Trophoblast cell (in vitro differentiated cells and primary cell): ENCODE measurements at regions not wholly inside any gene's neighbourhood (a gene's known extent, or its start where the extent isn't known, plus 50 kb on each side); places are given as distances from the start of the nearest gene placed in this dataset.

ENCODE experiments used
- DNase-seq, 2 donors: peaks; one replicate each; pipeline ENCODE4 v3.0.0-alpha.2; 2016
- H2AFZ ChIP-seq: 2 replicates; pipeline ENCODE4 v1.6.1; 2013; ENCODE audit warnings: low read length, moderate library complexity, mild to moderate bottlenecking; ENCODE audit not compliant: insufficient read depth, poor library complexity
- H2AK5ac ChIP-seq: 2 replicates; pipeline ENCODE4 v1.6.1; 2013; ENCODE audit warnings: mild to moderate bottlenecking, low read length
- H2BK120ac ChIP-seq: 2 replicates; pipeline ENCODE4 v1.6.1; 2013; ENCODE audit warnings: low read length, mild to moderate bottlenecking, moderate library complexity; ENCODE audit not compliant: insufficient read depth, poor library complexity
- H2BK12ac ChIP-seq: 2 replicates; pipeline ENCODE4 v1.6.1; 2013; ENCODE audit warnings: mild to moderate bottlenecking, low read length, moderate library complexity
- H2BK5ac ChIP-seq: 2 replicates; pipeline ENCODE4 v1.6.1; 2013; ENCODE audit warnings: low read length, low read depth, moderate library complexity, mild to moderate bottlenecking; ENCODE audit not compliant: poor library complexity
- H3K14ac ChIP-seq: 2 replicates; pipeline ENCODE4 v1.6.1; 2013; ENCODE audit warnings: mild to moderate bottlenecking, low read length
- H3K18ac ChIP-seq: 2 replicates; pipeline ENCODE4 v1.6.1; 2013; ENCODE audit warnings: mild to moderate bottlenecking, low read length
- H3K23ac ChIP-seq: 2 replicates; pipeline ENCODE4 v1.6.1; 2013; ENCODE audit warnings: low read length
- H3K27ac ChIP-seq: 2 replicates; pipeline ENCODE4 v1.5.1; 2013; ENCODE audit warnings: low read depth, mild to moderate bottlenecking, inconsistent platforms, low read length, moderate library complexity
- H3K27me3 ChIP-seq: 2 replicates; pipeline ENCODE4 v1.6.1; 2013; ENCODE audit warnings: inconsistent platforms, mild to moderate bottlenecking, low read length, moderate library complexity; ENCODE audit not compliant: insufficient read depth
- H3K36me3 ChIP-seq, 2 experiments: 1 replicate in 1 of 2; 2 replicates in 1 of 2; pipeline ENCODE4 v1.6.1; 2013; ENCODE audit warnings: low read length in 2 of 2, mild to moderate bottlenecking in 2 of 2, moderate library complexity in 1 of 2; ENCODE audit not compliant: insufficient read depth in 2 of 2, control insufficient read depth in 1 of 2
- H3K4ac ChIP-seq: 2 replicates; pipeline ENCODE4 v1.6.1; 2013; ENCODE audit warnings: low read depth, mild to moderate bottlenecking, low read length, moderate library complexity
- H3K4me1 ChIP-seq, 2 experiments: 1 replicate in 1 of 2; 2 replicates in 1 of 2; pipeline ENCODE4 v1.6.1; 2013; ENCODE audit warnings: low read length in 2 of 2, mild to moderate bottlenecking in 2 of 2, moderate library complexity in 1 of 2; ENCODE audit not compliant: insufficient read depth in 2 of 2, control insufficient read depth in 1 of 2
- H3K4me2 ChIP-seq: 2 replicates; pipeline ENCODE4 v1.6.1; 2013; ENCODE audit warnings: inconsistent platforms, mild to moderate bottlenecking, low read length, moderate library complexity
- H3K4me3 ChIP-seq: 2 replicates; pipeline ENCODE4 v1.5.1; 2013; ENCODE audit warnings: mild to moderate bottlenecking, low read depth, low read length, inconsistent platforms
- H3K79me1 ChIP-seq: one replicate; pipeline ENCODE4 v1.6.1; 2013; ENCODE audit warnings: low read length
- H3K79me2 ChIP-seq: 2 replicates; pipeline ENCODE4 v1.6.1; 2013; ENCODE audit warnings: low read length, mild to moderate bottlenecking; ENCODE audit not compliant: control insufficient read depth, insufficient read depth, poor library complexity
- H3K9ac ChIP-seq: 2 replicates; pipeline ENCODE4 v1.6.1; 2013; ENCODE audit warnings: mild to moderate bottlenecking, low read length
- H3K9me3 ChIP-seq: 2 replicates; pipeline ENCODE4 v1.6.1; 2013; ENCODE audit warnings: low read depth, mild to moderate bottlenecking, control low read depth, inconsistent platforms, low read length; ENCODE audit not compliant: insufficient read depth
- H4K12ac ChIP-seq: 2 replicates; pipeline ENCODE4 v1.6.1; 2013; ENCODE audit warnings: low read depth, mild to moderate bottlenecking, low read length, moderate library complexity
- H4K8ac ChIP-seq: 2 replicates; pipeline ENCODE4 v1.6.1; 2013; ENCODE audit warnings: low read depth, mild to moderate bottlenecking, low read length, moderate library complexity
- H4K91ac ChIP-seq: one replicate; pipeline ENCODE4 v1.6.1; 2013; ENCODE audit warnings: low read depth, mild to moderate bottlenecking, low read length, moderate library complexity
- WGBS: extraction: QIAGEN DNeasy Blood & Tissue Kit; methylation state at CpG from one replicate; pipeline ENCODE4 v1.1.7; 2013; ENCODE audit warnings: missing lambda C conversion rate; ENCODE audit not compliant: insufficient read length, insufficient coverage; ENCODE audit errors: extremely low coverage; 5-methylcytosine and 5-hydroxymethylcytosine counted together

GRCh38 chr6:132888701-132889100 is 74.3 kb downstream of the RPS12 start:
- Histone ChIP-seq H3K4me3 (no peak overlapping the region), H3K4me1 (no peaks in the 10 kb centered on the region), H3K14ac (no peak overlapping the region), H3K27me3 (no peaks in the 10 kb centered on the region), H4K91ac (no peak overlapping the region), H3K4me2 (no peak overlapping the region), H3K23ac (no peak overlapping the region), H2BK120ac (no peak overlapping the region), H3K79me1 (no peaks in the 10 kb centered on the region), H2AFZ (no peak overlapping the region), H3K4ac (no peak overlapping the region), H3K9ac (no peak overlapping the region), H2AK5ac (no peak overlapping the region), H4K8ac (no peak overlapping the region), H2BK5ac (no peak overlapping the region), H2BK12ac (no peak overlapping the region), H4K12ac (no peak overlapping the region), H3K36me3 (no peaks in the 10 kb centered on the region), H3K79me2 (no peaks in the 10 kb centered on the region), H3K9me3 (no peaks in the 10 kb centered on the region), H3K27ac (no peak overlapping the region), H3K18ac (no peak overlapping the region)
- DNase-seq = no peak
- no CpG with 5 or more reads among the region's 2 CpGs for WGBS

GRCh38 chr6:132892929-132893771 is 78.8 kb downstream of the RPS12 start:
- no peak overlapping the region for H3K4ac ChIP-seq
- no peak overlapping the region for H3K18ac ChIP-seq
- no peak overlapping the region for H2BK120ac ChIP-seq
- H3K79me2 ChIP-seq = no peaks in the 10 kb centered on the region
- no peaks in the 10 kb centered on the region for H3K9me3 ChIP-seq
- no peaks in the 10 kb centered on the region for H3K27me3 ChIP-seq
- H3K27ac ChIP-seq = no peak overlapping the region
- no peak overlapping the region for H3K23ac ChIP-seq
- no peak overlapping the region for H2BK12ac ChIP-seq
- H2BK5ac ChIP-seq = no peak overlapping the region
- no peak overlapping the region for H3K14ac ChIP-seq
- no CpG with 5 or more reads among the region's 5 CpGs for WGBS
- H4K8ac ChIP-seq = no peak overlapping the region
- H3K36me3 ChIP-seq = no peaks in the 10 kb centered on the region
- no peak overlapping the region for H2AK5ac ChIP-seq
- H3K4me3 ChIP-seq = no peak overlapping the region
- H4K12ac ChIP-seq = no peak overlapping the region
- H3K79me1 ChIP-seq = no peaks in the 10 kb centered on the region
- no peak for DNase-seq
- H4K91ac ChIP-seq = no peak overlapping the region
- H2AFZ ChIP-seq = no peak overlapping the region
- H3K4me1 ChIP-seq = no peaks in the 10 kb centered on the region
- no peak overlapping the region for H3K9ac ChIP-seq
- H3K4me2 ChIP-seq = no peak overlapping the region

GRCh38 chr6:132893772-132894490 is 79.6 kb downstream of the RPS12 start:
- Histone ChIP-seq H3K27me3 (no peaks in the 10 kb centered on the region), H3K4ac (no peak overlapping the region), H3K14ac (no peak overlapping the region), H3K36me3 (no peaks in the 10 kb centered on the region), H2AFZ (no peak overlapping the region), H3K9me3 (no peaks in the 10 kb centered on the region), H3K18ac (no peak overlapping the region), H2BK120ac (no peak overlapping the region), H2BK12ac (no peak overlapping the region), H3K4me2 (no peak overlapping the region), H3K4me3 (no peak overlapping the region), H3K27ac (no peak overlapping the region), H3K9ac (no peak overlapping the region), H4K91ac (no peak overlapping the region), H3K4me1 (no peaks in the 10 kb centered on the region), H2AK5ac (no peak overlapping the region), H4K8ac (no peak overlapping the region), H3K79me2 (no peaks in the 10 kb centered on the region), H3K79me1 (no peaks in the 10 kb centered on the region), H3K23ac (no peak overlapping the region), H4K12ac (no peak overlapping the region), H2BK5ac (no peak overlapping the region)
- DNase-seq = no peak
- no CpG with 5 or more reads among the region's 8 CpGs for WGBS

- DNase-seq = no peak
- Histone ChIP-seq H3K23ac (no peak overlapping the region), H2AFZ (no peak overlapping the region), H3K79me2 (no peaks in the 10 kb centered on the region), H2BK12ac (no peak overlapping the region), H2BK120ac (no peak overlapping the region), H2BK5ac (no peak overlapping the region), H3K9me3 (no peaks in the 10 kb centered on the region), H4K91ac (no peak overlapping the region), H3K27me3 (no peaks in the 10 kb centered on the region), H2AK5ac (no peak overlapping the region), H3K4ac (no peak overlapping the region), H3K14ac (no peak overlapping the region), H3K9ac (no peak overlapping the region), H3K27ac (no peak overlapping the region), H3K4me2 (no peak overlapping the region), H3K36me3 (no peaks in the 10 kb centered on the region), H3K79me1 (no peaks in the 10 kb centered on the region), H3K18ac (no peak overlapping the region), H4K8ac (no peak overlapping the region), H3K4me1 (no peaks in the 10 kb centered on the region), H4K12ac (no peak overlapping the region), H3K4me3 (no peak overlapping the region)
- no CpG with 5 or more reads among the region's 4 CpGs for WGBS
Measured at GRCh38 chr6:132898376-132898775, 84.0 kb downstream of the RPS12 start.
